ENCODE measurements at regions not wholly inside any gene's neighbourhood (a gene's known extent, or its start where the extent isn't known, plus 50 kb on each side); places are given as distances from the start of the nearest gene placed in this dataset.

- Histone ChIP-seq H3K36me3 (no peaks in the 10 kb centered on the region), H3K9me3 (no peaks in the 10 kb centered on the region), H3K27ac (no peak overlapping the region), H3K4me1 (no peaks in the 10 kb centered on the region), H3K27me3 (no peaks in the 10 kb centered on the region), H3K4me3 (no peak overlapping the region)
- no peak for DNase-seq (ENCODE audit: extremely low spot score in 2 of 2)
- intact Hi-C loops (cut with DNase I): loop anchor here (10.0 kb wide), 3 partner anchors 158 to 1272 kb away; no protein-coding TSS in a partner anchor
- no peak for TF ChIP-seq POLR2A (IDR thresholded peaks at IDR 0.05)
- TF ChIP-seq POLR2AphosphoS5 (IDR thresholded peaks at IDR 0.05; ENCODE audit: insufficient read depth in 1 of 2, low read depth in 1 of 2): no peak
- TF ChIP-seq, protein P1, sequence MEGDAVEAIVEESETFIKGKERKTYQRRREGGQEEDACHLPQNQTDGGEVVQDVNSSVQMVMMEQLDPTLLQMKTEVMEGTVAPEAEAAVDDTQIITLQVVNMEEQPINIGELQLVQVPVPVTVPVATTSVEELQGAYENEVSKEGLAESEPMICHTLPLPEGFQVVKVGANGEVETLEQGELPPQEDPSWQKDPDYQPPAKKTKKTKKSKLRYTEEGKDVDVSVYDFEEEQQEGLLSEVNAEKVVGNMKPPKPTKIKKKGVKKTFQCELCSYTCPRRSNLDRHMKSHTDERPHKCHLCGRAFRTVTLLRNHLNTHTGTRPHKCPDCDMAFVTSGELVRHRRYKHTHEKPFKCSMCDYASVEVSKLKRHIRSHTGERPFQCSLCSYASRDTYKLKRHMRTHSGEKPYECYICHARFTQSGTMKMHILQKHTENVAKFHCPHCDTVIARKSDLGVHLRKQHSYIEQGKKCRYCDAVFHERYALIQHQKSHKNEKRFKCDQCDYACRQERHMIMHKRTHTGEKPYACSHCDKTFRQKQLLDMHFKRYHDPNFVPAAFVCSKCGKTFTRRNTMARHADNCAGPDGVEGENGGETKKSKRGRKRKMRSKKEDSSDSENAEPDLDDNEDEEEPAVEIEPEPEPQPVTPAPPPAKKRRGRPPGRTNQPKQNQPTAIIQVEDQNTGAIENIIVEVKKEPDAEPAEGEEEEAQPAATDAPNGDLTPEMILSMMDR (IDR thresholded peaks at IDR 0.05): no peak
Measured at GRCh38 chr6:44652547-44652946, 265.0 kb downstream of the CDC5L start.

DNA sequence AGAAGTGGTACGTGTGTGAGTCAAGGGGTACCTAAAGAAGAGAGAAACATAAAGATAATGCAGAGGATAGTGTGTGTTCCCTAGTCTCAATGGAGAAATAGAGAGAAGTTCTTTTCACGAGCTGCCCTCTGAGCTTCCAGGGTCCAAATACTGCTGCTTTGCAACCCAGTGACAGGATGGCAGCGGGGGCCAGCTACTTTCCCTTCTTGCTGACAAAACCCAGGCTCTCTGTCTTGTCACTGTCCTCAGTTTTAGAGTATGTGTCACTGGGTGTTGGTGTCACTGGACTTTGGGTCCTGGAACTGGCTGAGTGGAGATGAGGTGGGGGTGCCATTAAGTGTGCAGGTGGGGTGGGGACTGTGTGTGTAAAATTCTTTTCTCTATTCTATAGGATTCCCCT lies 265.6 kb downstream of the CDC5L start:
- no peak overlapping the region for H3K27ac ChIP-seq
- intact Hi-C loops (cut with DNase I): loop anchor here (10.0 kb wide), 3 partner anchors 158 to 1272 kb away; no protein-coding TSS in a partner anchor
- no peaks in the 10 kb centered on the region for H3K9me3 ChIP-seq
- H3K36me3 ChIP-seq: no peaks in the 10 kb centered on the region
- H3K27me3 ChIP-seq: no peaks in the 10 kb centered on the region
- no peaks in the 10 kb centered on the region for H3K4me1 ChIP-seq
- H3K4me3 ChIP-seq: no peak overlapping the region
- TF ChIP-seq POLR2A (IDR thresholded peaks at IDR 0.05) (no peak), POLR2AphosphoS5 (IDR thresholded peaks at IDR 0.05; ENCODE audit: insufficient read depth in 1 of 2, low read depth in 1 of 2) (no peak)
- TF ChIP-seq, protein P1 (IDR thresholded peaks at IDR 0.05): no peak
- no peak for DNase-seq (ENCODE audit: extremely low spot score in 2 of 2)

GRCh38 chr6:44653761-44654218 lies 266.3 kb downstream of the CDC5L start:
- Histone ChIP-seq H3K9me3 (no peaks in the 10 kb centered on the region), H3K27me3 (no peaks in the 10 kb centered on the region), H3K4me1 (no peaks in the 10 kb centered on the region), H3K27ac (no peak overlapping the region), H3K4me3 (no peak overlapping the region), H3K36me3 (no peaks in the 10 kb centered on the region)
- DNase-seq (ENCODE audit: extremely low spot score in 2 of 2): no peak
- TF ChIP-seq POLR2A (IDR thresholded peaks at IDR 0.05) (no peak), POLR2AphosphoS5 (IDR thresholded peaks at IDR 0.05; ENCODE audit: insufficient read depth in 1 of 2, low read depth in 1 of 2) (no peak)
- TF ChIP-seq, protein P1 (IDR thresholded peaks at IDR 0.05): no peak
- intact Hi-C loops (cut with DNase I): loop anchor here (10.0 kb wide), 3 partner anchors 159 to 1271 kb away; no protein-coding TSS in a partner anchor

DNA sequence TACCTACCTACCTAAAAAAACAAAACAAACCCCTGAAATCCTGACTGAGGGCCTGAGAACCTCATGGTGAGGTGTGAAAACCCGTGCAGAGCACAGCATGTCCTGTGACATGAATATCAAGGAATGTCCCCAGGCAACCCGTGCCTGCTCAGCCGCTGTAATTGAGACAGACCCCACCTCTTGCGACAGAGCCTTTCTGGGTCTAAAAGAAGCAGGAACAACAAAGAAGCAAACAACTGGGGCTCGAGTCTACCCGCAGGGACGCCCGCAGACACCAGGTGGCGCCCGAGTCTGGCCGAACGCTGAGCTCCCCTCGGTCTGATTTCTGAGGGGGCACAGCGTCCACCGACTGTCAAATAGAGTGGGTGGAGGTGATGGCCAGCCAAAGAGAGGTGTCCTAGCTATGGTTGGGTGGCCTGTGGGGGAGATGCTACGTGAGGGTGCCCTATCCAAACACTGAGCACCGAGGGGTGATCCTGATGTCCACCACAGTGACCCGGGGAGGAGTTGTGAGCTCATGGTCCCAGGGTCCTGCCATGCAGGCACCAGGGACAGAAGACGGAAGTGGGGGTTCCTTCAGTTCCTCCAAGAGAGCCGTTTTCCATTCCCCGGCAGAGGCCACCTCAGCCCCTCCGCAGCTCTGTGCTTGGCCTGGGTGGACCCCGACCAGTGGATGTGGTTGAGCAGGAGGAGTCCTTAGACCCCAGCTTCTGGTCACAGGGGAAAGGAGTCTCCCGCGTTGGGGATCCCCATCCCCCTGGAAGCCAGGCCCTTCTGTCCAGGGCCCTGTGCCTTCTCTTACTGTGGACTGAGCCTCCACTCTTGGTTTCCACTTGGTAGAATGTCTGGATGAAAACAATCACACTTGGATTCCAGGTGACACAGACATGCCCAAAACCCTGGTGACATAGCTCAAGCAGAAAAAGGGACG lies 268.2 kb downstream of the CDC5L start:
- TF ChIP-seq, protein P1 (IDR thresholded peaks at IDR 0.05): peak; percentile 76 to 96 (median 89)
- TF ChIP-seq POLR2A (IDR thresholded peaks at IDR 0.05) (no peak), POLR2AphosphoS5 (IDR thresholded peaks at IDR 0.05; ENCODE audit: insufficient read depth in 1 of 2, low read depth in 1 of 2) (peak in 1 of 2 donors; percentile 32)
- Histone ChIP-seq H3K4me1 (no peaks in the 10 kb centered on the region), H3K4me3 (no peak overlapping the region), H3K27ac (no peak overlapping the region), H3K27me3 (no peaks in the 10 kb centered on the region), H3K36me3 (no peaks in the 10 kb centered on the region), H3K9me3 (no peaks in the 10 kb centered on the region)
- DNase-seq (ENCODE audit: extremely low spot score in 2 of 2): no peak
- intact Hi-C loops (cut with DNase I): loop anchor here (10.0 kb wide), 3 partner anchors 161 to 1269 kb away; no protein-coding TSS in a partner anchor

Data from vagina (tissue), 2 donors.